HPDE6-E6E7 (cell line): ENCODE measurements at regions not wholly inside any gene's neighbourhood (a gene's known extent, or its start where the extent isn't known, plus 50 kb on each side); places are given as distances from the start of the nearest gene placed in this dataset.

Experiments
- DNase-seq: peaks from one replicate; pipeline ENCODE4 v3.0.0; 2011; ENCODE audit warnings: missing footprints; ENCODE audit errors: extremely low spot score

DNA sequence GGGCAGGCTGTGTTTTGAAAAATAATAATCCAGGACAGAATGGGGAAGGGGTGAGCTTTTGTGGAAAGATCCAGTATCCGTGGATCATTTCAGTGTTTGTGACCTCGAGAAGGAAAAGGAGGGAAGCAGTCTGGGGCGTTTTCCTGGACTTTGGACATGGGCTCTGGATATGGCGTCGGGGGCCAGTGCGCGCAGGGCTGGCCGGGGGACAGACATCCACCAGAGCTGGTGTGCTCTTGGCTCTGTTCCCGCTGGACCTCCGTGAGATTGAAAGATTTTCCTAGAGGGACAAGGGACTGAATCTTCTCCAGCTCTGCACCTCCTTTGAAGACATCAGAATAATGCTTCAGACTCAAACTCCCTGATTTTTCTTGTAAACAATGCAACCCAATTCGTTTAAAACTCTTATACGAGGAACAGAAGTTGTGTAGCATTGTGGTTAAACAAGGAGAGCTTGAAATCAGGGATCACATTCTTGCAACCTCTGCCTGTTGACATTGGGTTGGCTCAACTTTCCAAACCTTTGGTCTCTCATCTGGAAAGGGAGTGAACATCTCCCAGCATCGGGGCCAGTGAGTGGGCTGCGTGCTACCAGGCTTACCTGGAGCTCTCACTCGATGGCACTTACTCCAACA, 75.9 kb downstream of the C16orf95 start:
- DNase-seq = no peak

- no peak for DNase-seq
These were observed 73.7 kb downstream of the C16orf95 start for GRCh38 chr16:87243478-87243877.

DNA sequence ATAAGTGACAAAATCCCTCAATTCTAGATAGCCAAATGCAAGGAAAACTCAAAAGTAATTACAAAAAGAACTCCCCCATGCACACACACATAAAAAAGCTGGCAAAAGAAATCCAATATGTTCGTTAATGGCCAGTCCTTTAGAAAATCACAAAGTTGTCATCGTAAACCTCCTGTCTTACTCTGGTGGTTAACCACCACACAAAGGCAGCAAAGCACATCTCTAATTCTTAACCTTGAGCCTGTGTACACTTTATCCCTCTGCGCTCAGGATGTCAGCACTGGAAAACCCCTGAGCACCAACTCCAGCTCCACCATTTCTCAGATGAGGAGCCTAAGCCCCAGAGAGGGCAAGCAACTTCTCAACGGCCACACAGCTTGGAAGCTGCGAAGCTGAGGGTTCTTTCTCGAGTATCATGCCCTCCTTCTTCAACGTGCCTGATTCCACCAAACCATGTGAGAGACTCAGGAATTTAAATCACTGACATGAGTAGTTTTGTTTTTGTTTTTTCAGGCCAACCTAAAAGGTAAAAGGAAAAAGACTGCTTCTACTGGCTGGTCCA, 72.5 kb downstream of the C16orf95 start:
- DNase-seq = no peak

GRCh38 chr16:87245511-87245910, 71.7 kb downstream of the C16orf95 start:
- no peak for DNase-seq

DNA sequence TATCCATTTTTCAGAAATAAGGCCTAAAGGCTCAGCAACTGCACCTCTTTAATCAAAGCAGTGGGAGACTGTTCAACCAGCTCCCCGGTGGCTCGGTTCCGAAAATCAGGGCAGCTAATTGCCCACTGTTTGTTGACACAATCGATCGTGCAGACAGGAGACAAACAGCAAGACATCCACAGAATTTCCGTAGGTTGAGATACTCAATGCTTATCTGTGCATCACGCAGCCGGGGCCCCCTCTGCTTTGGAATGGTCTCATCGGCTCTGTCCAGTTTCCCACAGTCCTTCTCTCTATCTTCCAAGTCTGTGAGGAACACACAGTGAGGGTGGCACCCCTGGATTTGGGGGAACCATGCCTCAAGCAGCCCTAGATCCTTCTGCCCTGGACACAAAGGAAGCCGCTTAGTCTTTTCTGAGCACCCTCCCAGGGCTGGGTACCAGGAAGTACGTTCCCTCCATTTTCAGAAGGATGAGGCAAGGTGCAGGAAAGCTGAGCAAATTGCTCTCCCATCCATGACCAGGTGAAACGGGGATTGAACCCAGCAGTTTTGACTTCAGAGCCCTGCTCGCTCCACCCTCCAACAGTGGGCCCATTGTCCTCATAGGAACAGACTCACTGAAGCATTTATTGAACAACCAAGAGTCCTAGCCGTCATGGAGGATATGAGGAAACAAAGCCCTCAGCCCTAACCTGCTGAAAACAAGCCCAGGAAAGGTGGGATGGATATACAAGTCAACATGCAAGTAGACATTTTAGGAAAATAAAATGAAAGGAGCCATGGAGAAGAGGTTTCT, 70.7 kb downstream of the C16orf95 start:
- no peak for DNase-seq

- no peak for DNase-seq
These were observed 68.5 kb downstream of the C16orf95 start for GRCh38 chr16:87248714-87249113.

DNA sequence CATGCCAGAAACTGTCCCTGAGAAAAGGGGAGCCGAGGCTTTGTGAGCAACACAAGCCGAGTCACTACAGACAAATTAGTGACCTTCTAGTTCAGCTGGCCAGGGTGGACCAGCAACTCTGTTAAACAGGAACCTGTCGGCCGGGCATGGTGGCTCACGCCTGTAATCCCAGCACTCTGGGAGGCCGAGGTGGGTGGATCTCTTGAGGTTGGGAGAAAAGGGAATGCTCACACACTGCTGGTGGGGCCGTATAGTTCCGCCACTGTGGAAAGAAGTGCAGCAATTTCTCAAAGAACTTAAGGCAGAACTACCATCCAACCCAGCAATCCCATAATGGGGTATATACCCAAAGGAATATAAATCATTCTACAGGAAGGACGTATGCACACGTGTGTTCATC, 67.8 kb downstream of the C16orf95 start:
- no peak for DNase-seq

DNA sequence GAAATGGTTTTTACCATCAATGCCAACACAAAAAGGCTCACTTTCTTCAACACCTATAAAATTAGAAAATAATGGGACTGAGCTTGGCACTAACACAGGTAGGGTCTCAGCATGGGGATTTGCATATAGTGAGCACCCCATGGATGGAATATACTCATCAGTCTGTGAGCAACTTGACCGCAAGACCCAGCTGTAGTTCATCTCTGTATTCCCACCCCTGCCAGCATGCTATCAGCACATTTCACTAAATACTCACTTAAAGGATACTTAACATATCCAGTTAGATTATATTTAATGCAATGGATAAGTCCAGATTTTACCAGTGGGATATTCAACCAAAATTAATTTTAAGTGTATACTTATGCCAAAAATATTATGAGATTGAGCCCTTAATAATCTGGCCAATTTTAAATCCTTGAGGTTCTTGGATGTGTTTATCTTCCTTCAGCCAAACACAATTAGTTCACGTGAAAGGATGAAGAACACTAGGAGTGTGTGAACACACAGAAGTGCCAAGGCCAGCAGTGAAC, 66.7 kb downstream of the C16orf95 start:
- DNase-seq = no peak

DNA sequence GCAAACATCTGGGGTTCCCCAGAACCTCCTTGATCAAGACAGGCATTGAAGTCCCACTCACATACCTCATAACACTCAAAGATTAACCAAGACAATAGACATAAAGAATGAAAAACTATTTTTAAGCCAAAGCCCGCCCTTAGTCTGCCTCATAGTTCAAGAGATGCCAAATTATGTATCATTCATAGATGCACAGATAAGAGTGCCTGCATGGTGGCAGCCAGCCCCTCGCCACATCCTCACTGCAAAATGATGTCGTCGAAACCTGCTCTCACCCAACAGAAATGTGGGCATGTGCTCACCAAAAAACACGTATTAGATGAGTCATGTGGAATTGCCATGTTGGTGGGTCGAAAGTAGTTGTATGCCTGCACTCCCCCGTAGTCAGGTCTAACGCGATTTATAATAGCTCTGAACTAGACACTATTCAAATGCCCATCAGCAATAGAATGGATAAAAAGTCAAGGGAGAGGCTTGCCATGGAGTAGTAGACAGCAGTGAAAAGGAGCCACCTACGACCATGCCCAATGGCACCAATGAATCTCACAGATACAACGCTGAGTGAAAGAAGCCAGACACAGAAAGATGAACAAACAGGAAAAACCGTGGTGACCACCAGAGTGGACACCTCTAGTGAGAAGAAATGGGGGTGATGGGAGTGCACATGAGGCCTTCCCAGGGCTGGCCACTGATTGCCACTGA, 64.8 kb downstream of the C16orf95 start:
- no peak for DNase-seq
